IMR-90 (cell line): ENCODE measurements at regions not wholly inside any gene's neighbourhood (a gene's known extent, or its start where the extent isn't known, plus 50 kb on each side); places are given as distances from the start of the nearest gene placed in this dataset.

ENCODE experiments used
- ATAC-seq: fragments of 200-7000 bp; cut with Tn5 transposase; 2 replicates; pipeline ENCODE4 v1.9.1; 2020; ENCODE audit warnings: low read depth, mild to moderate bottlenecking, moderate library complexity
- BruUV-seq: library from RNA; stranded (reverse); fragments of 400-500 nt; replicated peaks from 2 replicates; lab custom pipeline; 2021; lab: Mats Ljungman, UMichigan
- CTCF ChIA-PET: fragments of 300-600 bp; formaldehyde crosslinking; extraction: SDS; loops from one replicate; lab custom pipeline; 2021; ENCODE audit warnings: antibody characterized with exemption; lab: Yijun Ruan, JAX
- POLR2A ChIA-PET: fragments of 300-600 bp; sonication (Branson Sonifier 250); formaldehyde crosslinking; loops from one replicate; lab custom pipeline; 2022; ENCODE audit warnings: antibody characterized with exemption; ENCODE audit not compliant: unreplicated experiment; lab: Charles Lee
- DNase-seq: peaks from one replicate; pipeline ENCODE4 v3.0.0; 2013
- H2AFZ ChIP-seq: replicated peaks from 2 replicates; pipeline ENCODE3; 2013; ENCODE audit warnings: low read length, mild to moderate bottlenecking; ENCODE audit not compliant: poor library complexity
- H2AK5ac ChIP-seq: 2 replicates; pipeline ENCODE4 v1.6.1; 2013; ENCODE audit warnings: low read depth, low read length, inconsistent platforms
- H2AK9ac ChIP-seq: replicated peaks from 2 replicates; pipeline ENCODE3; 2013; ENCODE audit warnings: mild to moderate bottlenecking, low read depth, low read length, moderate library complexity; ENCODE audit not compliant: poor library complexity
- H2BK120ac ChIP-seq: 2 replicates; pipeline ENCODE4 v1.6.1; 2013; ENCODE audit warnings: low read depth, low read length, inconsistent platforms
- H2BK15ac ChIP-seq: 3 replicates; pipeline ENCODE4 v1.6.1; 2013; ENCODE audit warnings: low read depth, low read length, inconsistent platforms
- H2BK20ac ChIP-seq: 2 replicates; pipeline ENCODE4 v1.6.1; 2013; ENCODE audit warnings: low read depth, mild to moderate bottlenecking, inconsistent platforms, low read length, moderate library complexity
- H2BK5ac ChIP-seq: 2 replicates; pipeline ENCODE4 v1.6.1; 2013; ENCODE audit warnings: mild to moderate bottlenecking, low read depth, low read length, inconsistent platforms; ENCODE audit not compliant: poor library complexity, severe bottlenecking
- H3K14ac ChIP-seq: replicated peaks from 2 replicates; pipeline ENCODE4 v1.6.1; 2013; ENCODE audit warnings: low read depth, low read length, inconsistent platforms
- H3K18ac ChIP-seq: 2 replicates; pipeline ENCODE4 v1.6.1; 2013; ENCODE audit warnings: low read depth, low read length, control low read depth
- H3K23ac ChIP-seq: 2 replicates; pipeline ENCODE4 v1.6.1; 2013; ENCODE audit warnings: low read depth, low read length, inconsistent platforms
- H3K27ac ChIP-seq: 2 replicates; pipeline ENCODE4 v1.5.1; 2013; ENCODE audit warnings: mild to moderate bottlenecking, control low read depth, low read length; ENCODE audit not compliant: insufficient read depth
- H3K27me3 ChIP-seq: 2 replicates; pipeline ENCODE4 v1.6.1; 2013; ENCODE audit warnings: low read length; ENCODE audit not compliant: control insufficient read depth, insufficient read depth
- H3K36me3 ChIP-seq: 2 replicates; pipeline ENCODE4 v1.6.1; 2013; ENCODE audit warnings: low read length, mixed read lengths; ENCODE audit not compliant: control insufficient read depth, insufficient read depth
- H3K4ac ChIP-seq: 2 replicates; pipeline ENCODE4 v1.6.1; 2013; ENCODE audit warnings: low read depth, low read length, inconsistent platforms
- H3K4me1 ChIP-seq: 2 replicates; pipeline ENCODE4 v1.6.1; 2013; ENCODE audit warnings: low read length, mixed read lengths; ENCODE audit not compliant: control insufficient read depth, insufficient read depth
- H3K4me2 ChIP-seq: 2 replicates; pipeline ENCODE4 v1.6.1; 2013; ENCODE audit warnings: low read depth, mild to moderate bottlenecking, control low read depth, low read length, moderate library complexity
- H3K4me3 ChIP-seq: 2 replicates; pipeline ENCODE4 v1.5.1; 2013; ENCODE audit warnings: low read depth, mild to moderate bottlenecking, control low read depth, low read length, moderate library complexity; ENCODE audit not compliant: insufficient read depth
- H3K56ac ChIP-seq: 2 replicates; pipeline ENCODE4 v1.6.1; 2013; ENCODE audit warnings: low read length, inconsistent platforms; ENCODE audit not compliant: insufficient read depth; ENCODE audit errors: extremely low read depth
- H3K79me1 ChIP-seq, 2 experiments: 2 replicates each; pipeline ENCODE4 v1.6.1; 2013; ENCODE audit warnings: low read length in 2 of 2, inconsistent platforms in 1 of 2, low read depth in 1 of 2
- H3K9ac ChIP-seq: 2 replicates; pipeline ENCODE4 v1.6.1; 2013; ENCODE audit warnings: low read depth, low read length, control low read depth
- H3K9me1 ChIP-seq: 2 replicates; pipeline ENCODE4 v1.6.1; 2013; ENCODE audit warnings: low read length, inconsistent platforms; ENCODE audit not compliant: insufficient read depth
- H3K9me3 ChIP-seq: 2 replicates; pipeline ENCODE4 v1.6.1; 2013; ENCODE audit warnings: low read length; ENCODE audit not compliant: control insufficient read depth, insufficient read depth
- H4K20me1 ChIP-seq: 2 replicates; pipeline ENCODE4 v1.6.1; 2013; ENCODE audit warnings: low read length, inconsistent platforms; ENCODE audit not compliant: insufficient read depth
- H4K5ac ChIP-seq: 2 replicates; pipeline ENCODE4 v1.6.1; 2013; ENCODE audit warnings: mild to moderate bottlenecking, low read depth, low read length, control low read depth
- H4K8ac ChIP-seq, 2 experiments: 2 replicates each; pipeline ENCODE4 v1.6.1; 2013; ENCODE audit warnings: low read depth in 2 of 2, low read length in 2 of 2, control low read depth in 1 of 2, inconsistent platforms in 1 of 2
- H4K91ac ChIP-seq: 2 replicates; pipeline ENCODE4 v1.6.1; 2013; ENCODE audit warnings: low read depth, low read length, inconsistent platforms; ENCODE audit not compliant: insufficient read depth
- CEBPB ChIP-seq: IDR thresholded peaks from 2 replicates; pipeline ENCODE4 v1.6.1; 2012; ENCODE audit warnings: low read depth, low read length, improper control_type of control experiment
- NFE2L2 ChIP-seq: fragments of 150-350 bp; IDR thresholded peaks from 2 replicates; pipeline ENCODE4 v1.6.1; 2016; ENCODE audit warnings: low read depth, mild to moderate bottlenecking, low read length
- SMC3 ChIP-seq: fragments of 150-350 bp; IDR thresholded peaks from 2 replicates; pipeline ENCODE4 v1.6.1; 2016; ENCODE audit warnings: low read depth, mild to moderate bottlenecking, antibody characterized with exemption, low read length, moderate library complexity
- WGBS, 2 experiments: methylation state at CpG; one replicate each; pipeline versions ENCODE4 v1.1.5 to v1.1.7; 2013; ENCODE audit warnings: missing lambda C conversion rate in 2 of 2; ENCODE audit not compliant: insufficient read length in 1 of 2; ENCODE audit errors: extremely low coverage in 2 of 2; 5-methylcytosine and 5-hydroxymethylcytosine counted together
- dilution Hi-C: fragments of 300-500 bp; cut with HindIII; formaldehyde crosslinking; loops from one replicate; pipeline ENCODE4 v1.14.3; 2018; ENCODE audit warnings: low sequenced_read_pairs; ENCODE audit not compliant: unreplicated experiment
- in situ Hi-C: fragments of 300-500 bp; cut with MboI; formaldehyde crosslinking; loops from 3 replicates; pipeline ENCODE4 v1.14.3; 2019; ENCODE audit warnings: low sequenced_read_pairs, inconsistent platforms, mixed read lengths
- intact Hi-C: fragments of 100-400 bp; cut with micrococcal nuclease; formaldehyde crosslinking; loops from 2 replicates; pipeline ENCODE4 v1.10.0; 2022
- TF ChIP-seq, protein P1 (sequence below): fragments of 150-350 bp; IDR thresholded peaks from 2 replicates; pipeline ENCODE4 v1.6.1; 2017; ENCODE audit warnings: mild to moderate bottlenecking, antibody characterized with exemption, low read length, low read depth

DNA sequence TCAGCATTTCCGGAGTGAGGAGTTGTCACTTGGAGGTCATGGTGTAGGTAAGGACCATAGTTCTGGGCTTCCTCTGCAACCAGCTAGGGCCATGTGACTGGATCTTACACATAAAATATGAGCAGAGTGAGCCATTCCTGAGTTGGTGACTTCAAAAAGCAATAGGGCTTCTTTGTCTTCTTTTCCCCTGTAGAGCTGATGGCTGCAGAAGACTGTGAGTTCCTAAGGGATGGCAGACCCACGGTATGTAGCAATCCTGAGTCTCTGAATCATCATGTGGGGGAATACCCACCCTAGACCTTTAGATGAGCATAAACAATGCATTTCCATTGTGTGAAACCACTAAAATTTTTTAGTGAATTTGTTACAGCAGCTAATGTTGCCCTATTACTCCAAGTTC lies 151.1 kb upstream of the TBX3 start:
- Histone ChIP-seq H3K4ac (peak overlapping the region; percentile 99), H3K27me3 (no peaks in the 10 kb centered on the region), H3K9me1 (0 out of 2 replicates have a peak, but pooled peaks cover 3% of the 10 kb centered on the region), H4K5ac (peak overlapping the region; percentile 98), H3K4me2 (peak overlapping the region; percentile 44), H2BK5ac (peak overlapping the region; percentile 91), H3K9ac (peak overlapping the region; percentile 27; the same call in 1 of the 2 replicates), H3K9me3 (peaks cover 8% of the 10 kb centered on the region), H2AFZ (peak overlapping the region; percentile 71), H2BK20ac (peak overlapping the region; percentile 100), H3K18ac (peak overlapping the region; percentile 95), H4K20me1 (no peaks in the 10 kb centered on the region), H3K4me3 (no peak overlapping the region), H4K91ac (peak overlapping the region; percentile 98), H3K23ac (peak overlapping the region; percentile 94), H3K27ac (peak overlapping the region; percentile 74), H3K79me1 (no peaks in the 10 kb centered on the region), H2BK120ac (peak overlapping the region; percentile 99), H3K56ac (peak overlapping the region; percentile 58; the same call in 1 of the 2 replicates), H3K36me3 (no peaks in the 10 kb centered on the region), H4K8ac (peak overlapping the region; percentile 90 to 92), H2BK15ac (peak overlapping the region; percentile 99), H3K4me1 (peaks cover 14% of the 10 kb centered on the region), H2AK5ac (peak overlapping the region; percentile 94), H3K14ac (peak overlapping the region; percentile 92), H2AK9ac (peak overlapping the region; percentile 29)
- in situ Hi-C loops: no loop called here
- DNase-seq (peak; percentile 85), ATAC-seq (peak; percentile 79)
- ChIA-PET POLR2A (interaction anchor here (0.6 kb wide), 2 partner anchors 70 to 151 kb away, joined by 4 to 8 read pairs; partner anchors contain the start of gene TBX3), CTCF (interaction anchor here (0.5 to 1.1 kb wide), 2 partner anchors 12 to 180 kb away, joined by 4 read pairs; no protein-coding TSS in a partner anchor)
- TF ChIP-seq SMC3 (no peak), CEBPB (peak; percentile 95), NFE2L2 (no peak)
- TF ChIP-seq, protein P1, sequence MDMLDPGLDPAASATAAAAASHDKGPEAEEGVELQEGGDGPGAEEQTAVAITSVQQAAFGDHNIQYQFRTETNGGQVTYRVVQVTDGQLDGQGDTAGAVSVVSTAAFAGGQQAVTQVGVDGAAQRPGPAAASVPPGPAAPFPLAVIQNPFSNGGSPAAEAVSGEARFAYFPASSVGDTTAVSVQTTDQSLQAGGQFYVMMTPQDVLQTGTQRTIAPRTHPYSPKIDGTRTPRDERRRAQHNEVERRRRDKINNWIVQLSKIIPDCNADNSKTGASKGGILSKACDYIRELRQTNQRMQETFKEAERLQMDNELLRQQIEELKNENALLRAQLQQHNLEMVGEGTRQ: peak; percentile 8; the same call in 1 of the 2 replicates
- intact Hi-C loops: no loop called here
- WGBS, 2 experiments: 60% methylated on average over 1 of the region's 2 CpGs; no CpG with 5 or more reads in 1 of the 2 experiments
- BruUV-seq: no TSS peak
- dilution Hi-C loops: no loop called here
